OCI-LY1 (cell line): ENCODE measurements at regions not wholly inside any gene's neighbourhood (a gene's known extent, or its start where the extent isn't known, plus 50 kb on each side); places are given as distances from the start of the nearest gene placed in this dataset.

ENCODE experiments used
- H2AFZ ChIP-seq: fragments of 200-600 bp; sonication (generic), shearing (Covaris generic); 2 replicates; pipeline ENCODE4 v1.6.0; 2014; ENCODE audit warnings: antibody characterized with exemption, mild to moderate bottlenecking, low read length
- H3F3A ChIP-seq: fragments of 200-600 bp; sonication (generic), shearing (Covaris generic); 2 replicates; pipeline ENCODE4 v1.6.0; 2014; ENCODE audit warnings: mild to moderate bottlenecking, antibody characterized with exemption, low read length, moderate library complexity; ENCODE audit not compliant: insufficient read depth
- H3K27ac ChIP-seq: fragments of 200-600 bp; sonication (generic); 2 replicates; pipeline ENCODE4 v1.5.1; 2014; ENCODE audit warnings: low read length, mixed run types, mild to moderate bottlenecking, low read depth; ENCODE audit not compliant: poor library complexity, severe bottlenecking
- H3K27me3 ChIP-seq: fragments of 200-600 bp; sonication (generic); 2 replicates; pipeline ENCODE4 v1.6.0; 2014; ENCODE audit warnings: antibody characterized with exemption, mild to moderate bottlenecking, low read length, moderate library complexity; ENCODE audit not compliant: insufficient read depth
- H3K36me3 ChIP-seq: fragments of 200-600 bp; sonication (generic); 2 replicates; pipeline ENCODE4 v1.6.1; 2014; ENCODE audit warnings: mild to moderate bottlenecking, antibody characterized with exemption, low read length, moderate library complexity, mixed read lengths; ENCODE audit not compliant: insufficient read depth
- H3K4me1 ChIP-seq: fragments of 200-600 bp; sonication (generic); 2 replicates; pipeline ENCODE4 v1.5.1; 2014; ENCODE audit warnings: mild to moderate bottlenecking, low read length, moderate library complexity; ENCODE audit not compliant: insufficient read depth, severe bottlenecking
- H3K4me2 ChIP-seq: fragments of 200-600 bp; sonication (generic), shearing (Covaris generic); 2 replicates; pipeline ENCODE4 v1.6.1; 2014; ENCODE audit warnings: low read length
- H3K4me3 ChIP-seq: fragments of 200-600 bp; sonication (generic); 2 replicates; pipeline ENCODE4 v1.5.1; 2014; ENCODE audit warnings: low read length, low read depth, mild to moderate bottlenecking, mixed read lengths; ENCODE audit not compliant: poor library complexity, severe bottlenecking
- H3K79me2 ChIP-seq: fragments of 200-600 bp; shearing (Covaris generic); 2 replicates; pipeline ENCODE4 v1.6.1; 2016; ENCODE audit warnings: mixed run types, low read length, mixed read lengths; ENCODE audit not compliant: insufficient read depth
- H3K9ac ChIP-seq: fragments of 200-600 bp; sonication (generic), shearing (Covaris generic); 2 replicates; pipeline ENCODE4 v1.6.1; 2014; ENCODE audit warnings: mild to moderate bottlenecking, low read length, mixed read lengths
- H3K9me2 ChIP-seq: fragments of 200-600 bp; sonication (generic), shearing (Covaris generic); 2 replicates; pipeline ENCODE4 v1.6.1; 2014; ENCODE audit warnings: low read depth, mild to moderate bottlenecking, low read length, mixed read lengths
- H3K9me3 ChIP-seq: fragments of 200-600 bp; shearing (Covaris generic); 2 replicates; pipeline ENCODE4 v1.6.1; 2014; ENCODE audit warnings: low read length, mixed read lengths
- H4K20me1 ChIP-seq: fragments of 200-600 bp; sonication (generic), shearing (Covaris generic); 2 replicates; pipeline ENCODE4 v1.6.0; 2016; ENCODE audit warnings: mild to moderate bottlenecking, low read length; ENCODE audit not compliant: insufficient read depth
- CTCF ChIP-seq: fragments of 200-600 bp; sonication (generic), shearing (Covaris generic); IDR thresholded peaks from 2 replicates; pipeline ENCODE4 v1.5.1; 2017; ENCODE audit warnings: mild to moderate bottlenecking, antibody characterized with exemption, low read length, moderate library complexity, mixed read lengths
- EZH2 ChIP-seq: fragments of 200-600 bp; sonication (generic), shearing (Covaris generic); IDR thresholded peaks from 2 replicates; pipeline ENCODE4 v1.8.0; 2017; ENCODE audit warnings: borderline replicate concordance, mixed run types, mild to moderate bottlenecking, antibody characterized with exemption, low read length, moderate library complexity, mixed read lengths

- Histone ChIP-seq H3K4me2 (no peak overlapping the region), H3K79me2 (no peaks in the 10 kb centered on the region), H3F3A (no peaks in the 10 kb centered on the region), H3K4me1 (no peaks in the 10 kb centered on the region), H3K9me2 (no peaks in the 10 kb centered on the region), H3K9ac (no peak overlapping the region), H3K4me3 (no peak overlapping the region), H4K20me1 (no peaks in the 10 kb centered on the region), H3K36me3 (no peaks in the 10 kb centered on the region), H3K27ac (no peak overlapping the region), H2AFZ (no peak overlapping the region), H3K27me3 (no peaks in the 10 kb centered on the region), H3K9me3 (no peaks in the 10 kb centered on the region)
- TF ChIP-seq EZH2 (no peak), CTCF (peak; percentile 19; the same call in 1 of the 2 replicates)
Measured at GRCh38 chr17:55965051-55965450, 188.2 kb upstream of the ANKFN1 start.

- Histone ChIP-seq H4K20me1 (no peaks in the 10 kb centered on the region), H3K27ac (no peak overlapping the region), H3K4me2 (no peak overlapping the region), H3K4me1 (no peaks in the 10 kb centered on the region), H3F3A (no peaks in the 10 kb centered on the region), H3K36me3 (no peaks in the 10 kb centered on the region), H3K79me2 (no peaks in the 10 kb centered on the region), H2AFZ (no peak overlapping the region), H3K9me2 (no peaks in the 10 kb centered on the region), H3K9ac (no peak overlapping the region), H3K9me3 (no peaks in the 10 kb centered on the region), H3K27me3 (no peaks in the 10 kb centered on the region), H3K4me3 (no peak overlapping the region)
- TF ChIP-seq EZH2 = no peak
- TF ChIP-seq CTCF = no peak
Measured at GRCh38 chr17:55969562-55970324, 183.5 kb upstream of the ANKFN1 start.

DNA sequence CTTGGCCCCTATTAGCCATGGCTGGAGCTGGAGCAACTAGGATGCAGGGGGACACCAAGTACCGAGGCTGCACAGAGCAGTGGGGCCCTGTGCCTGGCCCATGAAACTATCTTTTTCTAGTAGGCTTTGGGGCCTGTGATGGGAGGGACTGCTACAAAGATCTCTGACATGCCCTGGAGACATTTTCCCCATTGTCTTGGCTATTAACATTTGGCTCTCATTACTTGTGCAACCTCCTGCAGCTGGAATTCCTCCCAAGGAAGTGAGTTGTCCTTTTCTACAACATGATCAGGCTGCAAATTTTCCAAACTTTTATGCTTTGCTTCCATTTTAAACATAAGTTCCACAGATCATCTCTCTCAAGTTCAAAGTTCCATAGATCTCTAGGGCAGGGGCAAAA, 174.7 kb upstream of the ANKFN1 start:
- no peaks in the 10 kb centered on the region for H3K36me3 ChIP-seq
- H3K4me1 ChIP-seq = no peaks in the 10 kb centered on the region
- H3K79me2 ChIP-seq = no peaks in the 10 kb centered on the region
- no peaks in the 10 kb centered on the region for H3F3A ChIP-seq
- no peak overlapping the region for H3K27ac ChIP-seq
- TF ChIP-seq EZH2 (no peak), CTCF (no peak)
- H4K20me1 ChIP-seq = no peaks in the 10 kb centered on the region
- no peak overlapping the region for H2AFZ ChIP-seq
- H3K9me2 ChIP-seq = no peaks in the 10 kb centered on the region
- no peak overlapping the region for H3K4me3 ChIP-seq
- H3K9ac ChIP-seq = no peak overlapping the region
- no peaks in the 10 kb centered on the region for H3K9me3 ChIP-seq
- H3K4me2 ChIP-seq = no peak overlapping the region
- H3K27me3 ChIP-seq = no peaks in the 10 kb centered on the region
